ENCODE measurements at regions not wholly inside any gene's neighbourhood (a gene's known extent, or its start where the extent isn't known, plus 50 kb on each side); places are given as distances from the start of the nearest gene placed in this dataset.

DNA sequence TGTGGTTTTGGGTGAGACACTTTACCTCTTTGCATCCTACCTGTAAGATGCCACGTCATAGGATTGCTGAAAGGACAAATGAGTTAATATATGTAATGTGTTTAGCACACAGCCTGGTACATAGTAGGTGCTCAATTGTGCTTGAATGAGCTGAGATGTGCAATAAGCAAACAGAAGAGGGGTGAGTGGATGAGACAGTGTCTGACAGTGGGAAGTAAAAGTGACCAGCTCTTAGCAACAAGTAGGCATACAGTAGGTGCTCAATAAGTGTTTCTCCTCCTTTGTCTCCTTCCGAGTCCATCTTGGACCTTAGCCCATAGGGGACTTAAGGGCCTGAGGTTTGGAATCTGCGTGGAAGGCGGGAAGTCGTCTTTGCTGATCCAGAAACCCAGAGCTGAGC lies 104.7 kb downstream of the CEBPB start:
- TF ChIP-seq POLR2AphosphoS5 (IDR thresholded peaks at IDR 0.05; ENCODE audit: low read depth, low read length), result no peak
- TF ChIP-seq POLR2A (IDR thresholded peaks at IDR 0.05; ENCODE audit: low read depth, low read length), result no peak
- no peak for TF ChIP-seq TAF1 (IDR thresholded peaks at IDR 0.05; ENCODE audit: borderline replicate concordance, low read depth, low read length)

Data from GM12892 (cell line).